ENCODE measurements at regions not wholly inside any gene's neighbourhood (a gene's known extent, or its start where the extent isn't known, plus 50 kb on each side); places are given as distances from the start of the nearest gene placed in this dataset.

DNA sequence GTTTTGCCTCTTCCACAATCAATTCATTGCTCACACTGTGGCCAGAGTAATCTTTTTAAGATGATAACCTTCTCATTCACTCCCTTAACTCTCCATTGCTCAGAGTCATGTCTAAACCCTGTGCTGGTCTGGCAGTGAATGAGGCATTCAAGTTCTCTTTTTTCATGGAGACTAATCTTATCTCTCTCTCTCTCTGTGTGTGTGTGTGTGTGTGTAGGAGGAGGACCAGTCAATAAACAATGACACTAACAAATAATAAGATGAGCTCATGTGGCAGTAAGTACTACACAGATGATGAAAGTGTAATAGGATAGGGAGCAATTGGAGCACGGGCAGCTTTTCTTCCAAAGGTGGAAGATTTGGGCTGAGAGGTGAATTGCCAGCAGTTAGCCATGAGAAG, 122.0 kb upstream of the B3GALT2 start:
- TF ChIP-seq, protein P1, sequence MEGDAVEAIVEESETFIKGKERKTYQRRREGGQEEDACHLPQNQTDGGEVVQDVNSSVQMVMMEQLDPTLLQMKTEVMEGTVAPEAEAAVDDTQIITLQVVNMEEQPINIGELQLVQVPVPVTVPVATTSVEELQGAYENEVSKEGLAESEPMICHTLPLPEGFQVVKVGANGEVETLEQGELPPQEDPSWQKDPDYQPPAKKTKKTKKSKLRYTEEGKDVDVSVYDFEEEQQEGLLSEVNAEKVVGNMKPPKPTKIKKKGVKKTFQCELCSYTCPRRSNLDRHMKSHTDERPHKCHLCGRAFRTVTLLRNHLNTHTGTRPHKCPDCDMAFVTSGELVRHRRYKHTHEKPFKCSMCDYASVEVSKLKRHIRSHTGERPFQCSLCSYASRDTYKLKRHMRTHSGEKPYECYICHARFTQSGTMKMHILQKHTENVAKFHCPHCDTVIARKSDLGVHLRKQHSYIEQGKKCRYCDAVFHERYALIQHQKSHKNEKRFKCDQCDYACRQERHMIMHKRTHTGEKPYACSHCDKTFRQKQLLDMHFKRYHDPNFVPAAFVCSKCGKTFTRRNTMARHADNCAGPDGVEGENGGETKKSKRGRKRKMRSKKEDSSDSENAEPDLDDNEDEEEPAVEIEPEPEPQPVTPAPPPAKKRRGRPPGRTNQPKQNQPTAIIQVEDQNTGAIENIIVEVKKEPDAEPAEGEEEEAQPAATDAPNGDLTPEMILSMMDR (IDR thresholded peaks at IDR 0.05; ENCODE audit: poor library complexity), result no peak
- TF ChIP-seq EZH2 (IDR thresholded peaks at IDR 0.05; ENCODE audit: borderline replicate concordance), result no peak
- TF ChIP-seq EZH2phosphoT487 (IDR thresholded peaks at IDR 0.05; ENCODE audit: low read depth, severe bottlenecking, unreplicated experiment), result no peak
